HG03097 (cell line): ENCODE measurements at regions not wholly inside any gene's neighbourhood (a gene's known extent, or its start where the extent isn't known, plus 50 kb on each side); places are given as distances from the start of the nearest gene placed in this dataset.
"Not testable (repeated sequence)": the region's sequence is repeated elsewhere in the genome, so short reads cannot be mapped to it uniquely, and the experiment has no call there.

Experiments used
- ATAC-seq: cut with Tn5 transposase; IDR thresholded peaks from one replicate; pipeline ENCODE4 v1.9.1; 2021; ENCODE audit not compliant: unreplicated experiment, low FRiP score

GRCh38 chr1:222195857-222196256 lies 352.0 kb downstream of the HHIPL2 start:
- no peak for ATAC-seq

- ATAC-seq: no peak
Measured at GRCh38 chr1:222189218-222189617, 358.7 kb downstream of the HHIPL2 start.

GRCh38 chr1:222187566-222188332 lies 360.2 kb downstream of the HHIPL2 start:
- ATAC-seq: no peak

- no peak for ATAC-seq
Measured at GRCh38 chr1:222182641-222183040, 365.3 kb downstream of the HHIPL2 start.

- no peak for ATAC-seq
Measured at GRCh38 chr1:222181191-222181590, 366.7 kb downstream of the HHIPL2 start.

GRCh38 chr1:222177496-222177895 lies 370.4 kb downstream of the HHIPL2 start:
- not testable (repeated sequence) for ATAC-seq

GRCh38 chr1:222171005-222171404 lies 376.9 kb downstream of the HHIPL2 start:
- peak; percentile 61 for ATAC-seq

GRCh38 chr1:222168621-222169020 lies 379.3 kb downstream of the HHIPL2 start:
- ATAC-seq: no peak

- ATAC-seq: no peak
Measured at GRCh38 chr1:222167896-222168295, 380.0 kb downstream of the HHIPL2 start.

GRCh38 chr1:222167111-222167510 lies 380.8 kb downstream of the HHIPL2 start:
- no peak for ATAC-seq

- ATAC-seq: no peak
Measured at GRCh38 chr1:222165629-222166028, 382.3 kb downstream of the HHIPL2 start.

- no peak for ATAC-seq
Measured at GRCh38 chr1:222163895-222164294, 384.0 kb downstream of the HHIPL2 start.

GRCh38 chr1:222161676-222162075 lies 386.2 kb downstream of the HHIPL2 start:
- no peak for ATAC-seq

GRCh38 chr1:222157612-222158011 lies 390.3 kb downstream of the HHIPL2 start:
- no peak for ATAC-seq

- no peak for ATAC-seq
Measured at GRCh38 chr1:222140206-222140605, 398.3 kb upstream of the DUSP10 start.

GRCh38 chr1:222138095-222138494 lies 396.2 kb upstream of the DUSP10 start:
- ATAC-seq: no peak

GRCh38 chr1:222136869-222137268 lies 395.0 kb upstream of the DUSP10 start:
- ATAC-seq: no peak

GRCh38 chr1:222129041-222129440 lies 387.2 kb upstream of the DUSP10 start:
- ATAC-seq: no peak

GRCh38 chr1:222127526-222128152 lies 385.8 kb upstream of the DUSP10 start:
- no peak for ATAC-seq

GRCh38 chr1:222127096-222127495 lies 385.2 kb upstream of the DUSP10 start:
- ATAC-seq: no peak

GRCh38 chr1:222126052-222126451 lies 384.2 kb upstream of the DUSP10 start:
- no peak for ATAC-seq

- no peak for ATAC-seq
Measured at GRCh38 chr1:222124602-222125001, 382.7 kb upstream of the DUSP10 start.
